Endothelial cell of umbilical vein (primary cell): ENCODE measurements at regions not wholly inside any gene's neighbourhood (a gene's known extent, or its start where the extent isn't known, plus 50 kb on each side); places are given as distances from the start of the nearest gene placed in this dataset.

ENCODE experiments used
- CTCF ChIP-seq, 2 donors: IDR thresholded peaks; 1 replicate in 1 of 2; 2 replicates in 1 of 2; pipeline ENCODE4 v1.5.1; 2011; ENCODE audit warnings: low read length in 2 of 2, mild to moderate bottlenecking in 2 of 2, moderate library complexity in 2 of 2, control low read depth in 1 of 2, inconsistent platforms in 1 of 2, low read depth in 1 of 2; ENCODE audit not compliant: insufficient read depth in 1 of 2; ENCODE audit errors: extremely low read depth in 1 of 2
- EZH2 ChIP-seq: IDR thresholded peaks from 2 replicates; pipeline ENCODE4 v1.6.1; 2012; ENCODE audit warnings: borderline replicate concordance, low read depth, mild to moderate bottlenecking, moderate library complexity, low read length, inconsistent platforms; ENCODE audit not compliant: severe bottlenecking
- GATA2 ChIP-seq: IDR thresholded peaks from 2 replicates; pipeline ENCODE4 v1.7.0; 2011; ENCODE audit warnings: low read depth, mild to moderate bottlenecking, moderate library complexity, mixed read lengths, low read length; ENCODE audit not compliant: insufficient read length, insufficient read depth
- JUN ChIP-seq: IDR thresholded peaks from 2 replicates; pipeline ENCODE4 v1.6.1; 2011; ENCODE audit warnings: borderline replicate concordance, low read depth; ENCODE audit not compliant: insufficient read length, insufficient read depth
- MYC ChIP-seq: IDR thresholded peaks from one replicate; pipeline ENCODE4 v1.6.1; 2011; ENCODE audit warnings: mild to moderate bottlenecking, low read depth, low read length
- POLR2A ChIP-seq: IDR thresholded peaks from 2 replicates; pipeline ENCODE4 v1.6.1; 2012; ENCODE audit warnings: low read depth, mild to moderate bottlenecking, control low read depth, low read length
- POLR2AphosphoS5 ChIP-seq: IDR thresholded peaks from 2 replicates; pipeline ENCODE4 v1.6.1; 2012; ENCODE audit warnings: low read depth, mild to moderate bottlenecking, control low read depth, low read length, moderate library complexity; ENCODE audit not compliant: insufficient read depth
- TF ChIP-seq, protein P1 (sequence below): IDR thresholded peaks from 2 replicates; pipeline ENCODE4 v1.6.1; 2011; ENCODE audit not compliant: insufficient read depth, insufficient read length

DNA sequence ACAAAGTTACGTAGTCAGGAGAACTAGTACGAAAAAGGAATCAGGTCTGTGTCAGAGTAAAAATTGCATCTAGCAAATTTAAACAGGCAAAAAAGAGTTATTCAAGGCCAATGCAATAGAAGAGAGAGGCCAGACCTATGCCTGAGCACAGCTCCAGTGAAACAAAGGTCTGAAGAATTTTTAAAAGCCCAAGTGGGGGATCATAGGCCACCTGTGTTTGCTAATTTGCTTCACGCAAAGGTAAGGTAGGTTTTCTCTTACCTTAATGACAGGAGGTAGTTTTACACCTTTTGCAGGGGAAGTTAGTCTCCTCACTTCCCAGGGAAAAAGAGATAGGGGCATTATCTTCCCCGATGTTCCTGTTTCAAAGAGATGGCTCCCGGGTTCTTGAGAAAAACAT is 448.6 kb upstream of the TECRL start:
- no peak for TF ChIP-seq CTCF (IDR thresholded peaks at IDR 0.05; ENCODE audit: extremely low read depth in 1 of 2, insufficient read depth in 1 of 2, low read depth in 1 of 2, low read length in 2 of 2)
- no peak for TF ChIP-seq POLR2AphosphoS5
- TF ChIP-seq POLR2A, result no peak
- no peak for TF ChIP-seq EZH2
- TF ChIP-seq, protein P1, sequence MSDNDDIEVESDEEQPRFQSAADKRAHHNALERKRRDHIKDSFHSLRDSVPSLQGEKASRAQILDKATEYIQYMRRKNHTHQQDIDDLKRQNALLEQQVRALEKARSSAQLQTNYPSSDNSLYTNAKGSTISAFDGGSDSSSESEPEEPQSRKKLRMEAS, result no peak
- no peak for TF ChIP-seq MYC
- TF ChIP-seq JUN, result no peak
- no peak for TF ChIP-seq GATA2
